GM13977 (cell line): ENCODE measurements at regions not wholly inside any gene's neighbourhood (a gene's known extent, or its start where the extent isn't known, plus 50 kb on each side); places are given as distances from the start of the nearest gene placed in this dataset.

Experiments used
- DNase-seq: peaks from one replicate; pipeline ENCODE4 v3.0.0; 2012; ENCODE audit warnings: low spot score
- in situ Hi-C: fragments of 300-500 bp; cut with MboI; formaldehyde crosslinking; loops from one replicate; pipeline ENCODE4 v1.12.0; 2022; ENCODE audit warnings: low sequenced_read_pairs, low pct_unique_long_range_greater_than_20kb, mixed read lengths, inconsistent platforms; ENCODE audit not compliant: unreplicated experiment
- TF ChIP-seq, protein P1 (sequence below): IDR thresholded peaks from 2 replicates; pipeline ENCODE4 v1.5.1; 2012; ENCODE audit warnings: mild to moderate bottlenecking, control low read depth; ENCODE audit not compliant: insufficient read depth; ENCODE audit errors: extremely low read depth, missing control alignments

- in situ Hi-C loops, result no loop called here
- TF ChIP-seq, protein P1, sequence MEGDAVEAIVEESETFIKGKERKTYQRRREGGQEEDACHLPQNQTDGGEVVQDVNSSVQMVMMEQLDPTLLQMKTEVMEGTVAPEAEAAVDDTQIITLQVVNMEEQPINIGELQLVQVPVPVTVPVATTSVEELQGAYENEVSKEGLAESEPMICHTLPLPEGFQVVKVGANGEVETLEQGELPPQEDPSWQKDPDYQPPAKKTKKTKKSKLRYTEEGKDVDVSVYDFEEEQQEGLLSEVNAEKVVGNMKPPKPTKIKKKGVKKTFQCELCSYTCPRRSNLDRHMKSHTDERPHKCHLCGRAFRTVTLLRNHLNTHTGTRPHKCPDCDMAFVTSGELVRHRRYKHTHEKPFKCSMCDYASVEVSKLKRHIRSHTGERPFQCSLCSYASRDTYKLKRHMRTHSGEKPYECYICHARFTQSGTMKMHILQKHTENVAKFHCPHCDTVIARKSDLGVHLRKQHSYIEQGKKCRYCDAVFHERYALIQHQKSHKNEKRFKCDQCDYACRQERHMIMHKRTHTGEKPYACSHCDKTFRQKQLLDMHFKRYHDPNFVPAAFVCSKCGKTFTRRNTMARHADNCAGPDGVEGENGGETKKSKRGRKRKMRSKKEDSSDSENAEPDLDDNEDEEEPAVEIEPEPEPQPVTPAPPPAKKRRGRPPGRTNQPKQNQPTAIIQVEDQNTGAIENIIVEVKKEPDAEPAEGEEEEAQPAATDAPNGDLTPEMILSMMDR, result no peak
- no peak for DNase-seq
Observed at GRCh38 chr2:58788402-58788801, 547.3 kb upstream of the FANCL start.

DNA sequence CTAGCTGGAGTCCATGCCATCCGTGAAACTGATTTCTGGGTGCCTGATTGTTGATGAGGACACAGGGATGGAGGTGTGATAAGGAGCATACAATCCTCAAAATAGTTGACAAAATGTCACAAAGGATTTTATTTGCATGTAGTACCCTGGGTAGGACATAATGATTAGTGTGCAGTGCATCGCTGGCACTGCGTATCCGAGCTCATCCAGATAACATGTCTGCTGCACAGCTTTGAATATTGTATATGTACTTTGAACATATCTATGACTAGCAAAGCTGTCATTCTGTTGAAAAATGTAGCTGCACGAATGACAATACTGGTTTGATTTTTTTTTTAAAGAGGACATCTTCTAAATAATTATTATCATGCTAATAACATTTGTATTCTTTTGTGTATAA lies 529.7 kb upstream of the FANCL start:
- TF ChIP-seq, protein P1, result no peak
- DNase-seq, result no peak
- in situ Hi-C loops, result no loop called here

DNA sequence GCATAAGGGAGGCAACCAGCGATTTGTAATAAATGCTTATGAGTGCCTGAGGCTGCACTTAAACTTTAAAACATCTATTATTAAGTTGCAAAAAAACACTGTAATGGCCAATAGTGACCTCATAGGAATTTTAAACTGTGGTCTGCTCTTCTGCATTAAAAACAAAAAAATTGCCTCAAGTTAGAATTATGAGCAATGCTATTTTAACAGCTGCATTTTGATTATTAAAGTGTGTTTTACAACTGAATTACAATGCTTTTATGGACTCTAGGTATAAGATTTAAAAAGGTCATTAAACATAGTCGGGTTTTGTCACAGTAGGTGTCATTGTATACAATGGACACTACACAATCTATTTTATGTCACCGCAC lies 528.7 kb upstream of the FANCL start:
- TF ChIP-seq, protein P1, result no peak
- in situ Hi-C loops, result no loop called here
- no peak for DNase-seq

- DNase-seq, result no peak
- in situ Hi-C loops, result no loop called here
- TF ChIP-seq, protein P1, result no peak
Observed at GRCh38 chr2:58769111-58769863, 528.2 kb upstream of the FANCL start.

DNA sequence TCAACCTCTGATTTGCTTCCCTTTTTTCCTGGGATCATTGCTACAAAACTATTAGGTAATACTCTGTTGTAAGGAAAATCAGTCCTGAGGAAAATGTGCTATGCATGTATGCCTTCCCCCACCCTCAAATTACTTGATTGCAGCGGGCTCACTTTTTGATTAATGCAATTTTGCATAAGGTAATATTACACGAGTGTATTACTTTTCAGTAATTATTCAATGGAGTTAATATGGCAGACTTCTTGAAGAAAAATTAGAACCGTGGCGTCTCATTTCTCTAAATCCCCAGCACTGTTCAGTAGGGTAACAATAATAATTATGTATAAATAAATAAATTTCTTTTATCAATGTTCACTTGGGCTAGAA lies 527.6 kb upstream of the FANCL start:
- in situ Hi-C loops, result no loop called here
- no peak for DNase-seq
- TF ChIP-seq, protein P1, result no peak

DNA sequence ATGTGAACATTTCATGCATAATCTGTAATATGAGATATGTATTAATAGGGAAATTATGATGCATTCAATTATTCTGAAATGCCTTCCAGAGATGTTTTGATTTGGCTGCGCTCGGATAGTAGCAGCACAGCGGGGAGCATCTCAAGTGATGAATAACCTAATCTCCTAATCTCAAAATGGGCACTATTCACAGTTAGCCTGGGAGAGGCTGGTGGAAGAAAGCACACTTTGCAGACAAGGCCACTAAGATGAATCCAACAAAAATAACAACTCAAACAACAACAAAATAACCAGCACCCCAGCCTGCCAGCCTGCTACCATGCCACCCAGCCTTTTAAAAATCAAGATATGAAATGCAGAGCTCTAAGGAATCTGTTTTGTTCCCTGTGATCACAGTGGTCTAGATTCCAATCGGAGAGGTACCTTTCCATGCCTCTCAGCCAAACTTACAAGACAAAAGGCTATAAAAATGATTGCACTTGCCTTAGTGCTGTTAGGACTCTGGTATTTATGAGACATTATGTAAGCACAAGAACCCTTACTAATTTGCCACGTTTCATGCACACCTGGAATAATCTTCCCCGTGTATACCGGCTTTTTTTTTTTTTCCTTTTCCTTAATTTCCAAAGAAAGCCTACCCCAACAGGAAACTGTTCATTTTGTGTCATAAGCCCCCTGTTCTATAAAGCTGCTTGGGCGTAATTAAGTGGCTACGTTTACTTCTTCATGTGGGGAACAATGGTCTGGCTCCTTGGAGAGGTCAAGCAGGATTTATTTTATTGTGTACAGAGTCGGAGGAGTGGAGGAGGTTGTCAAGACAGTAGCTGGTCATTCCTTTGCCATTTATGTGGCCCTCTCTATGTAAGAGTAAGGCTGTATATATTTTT lies 526.9 kb upstream of the FANCL start:
- DNase-seq, result no peak
- TF ChIP-seq, protein P1, result no peak
- in situ Hi-C loops, result no loop called here
